ENCODE measurements at regions not wholly inside any gene's neighbourhood (a gene's known extent, or its start where the extent isn't known, plus 50 kb on each side); places are given as distances from the start of the nearest gene placed in this dataset.

GRCh38 chr13:47317356-47317755, 420.5 kb upstream of the HTR2A start:
- no peaks in the 10 kb centered on the region for H3K27me3 ChIP-seq
- intact Hi-C loops (cut with DNase I), result no loop called here
- WGBS, 2 donors, result 51 to 59% methylated on average over 3 of the region's 3 CpGs
- H3K4me3 ChIP-seq, result no peak overlapping the region
- no peaks in the 10 kb centered on the region for H3K9me3 ChIP-seq
- no peaks in the 10 kb centered on the region for H3K4me1 ChIP-seq
- H3K36me3 ChIP-seq, result no peaks in the 10 kb centered on the region
- DNase-seq, result no peak
- TF ChIP-seq CTCF (IDR thresholded peaks at IDR 0.05) (no peak), POLR2A (IDR thresholded peaks at IDR 0.05) (no peak)
- H3K27ac ChIP-seq, result no peak overlapping the region

- Histone ChIP-seq H3K9me3 (peaks cover 0 to 8% (median 0%) of the 10 kb centered on the region in 3 donors), H3K4me1 (no peaks in the 10 kb centered on the region), H3K36me3 (no peaks in the 10 kb centered on the region), H3K27ac (no peak overlapping the region), H3K27me3 (no peaks in the 10 kb centered on the region), H3K4me3 (no peak overlapping the region)
- TF ChIP-seq CTCF (IDR thresholded peaks at IDR 0.05), result no peak
- no peak for TF ChIP-seq POLR2A (IDR thresholded peaks at IDR 0.05)
- no peak for DNase-seq
- 71% methylated on average over 1 of the region's 1 CpG; no CpG with 5 or more reads in 1 of the 2 donors for WGBS, 2 donors
- intact Hi-C loops (cut with DNase I), result no loop called here
Observed at GRCh38 chr13:47310401-47310800, 413.5 kb upstream of the HTR2A start.

- DNase-seq, result no peak
- Histone ChIP-seq H3K36me3 (no peaks in the 10 kb centered on the region), H3K4me1 (no peaks in the 10 kb centered on the region), H3K9me3 (peaks cover 0 to 8% (median 0%) of the 10 kb centered on the region in 3 donors), H3K27me3 (no peaks in the 10 kb centered on the region), H3K27ac (no peak overlapping the region), H3K4me3 (no peak overlapping the region)
- intact Hi-C loops (cut with DNase I), result no loop called here
- no peak for TF ChIP-seq CTCF (IDR thresholded peaks at IDR 0.05)
- no peak for TF ChIP-seq POLR2A (IDR thresholded peaks at IDR 0.05)
Observed at GRCh38 chr13:47306991-47307390, 410.1 kb upstream of the HTR2A start.

GRCh38 chr13:47303626-47304025, 406.8 kb upstream of the HTR2A start:
- Histone ChIP-seq H3K4me3 (no peak overlapping the region), H3K36me3 (no peaks in the 10 kb centered on the region), H3K27ac (no peak overlapping the region), H3K9me3 (no peaks in the 10 kb centered on the region), H3K4me1 (no peaks in the 10 kb centered on the region), H3K27me3 (no peaks in the 10 kb centered on the region)
- DNase-seq, result no peak
- TF ChIP-seq CTCF (IDR thresholded peaks at IDR 0.05), result no peak
- no peak for TF ChIP-seq POLR2A (IDR thresholded peaks at IDR 0.05)
- intact Hi-C loops (cut with DNase I), result no loop called here

GRCh38 chr13:47299304-47299703, 402.5 kb upstream of the HTR2A start:
- H3K4me1 ChIP-seq, result no peaks in the 10 kb centered on the region

More at GRCh38 chr13:47299304-47299703, 402.5 kb upstream of the HTR2A start:
- DNase-seq, result no peak
- intact Hi-C loops (cut with DNase I), result no loop called here
- H3K4me3 ChIP-seq, result no peak overlapping the region
- no peaks in the 10 kb centered on the region for H3K9me3 ChIP-seq
- H3K27ac ChIP-seq, result no peak overlapping the region
- no peak for TF ChIP-seq CTCF (IDR thresholded peaks at IDR 0.05)
- TF ChIP-seq POLR2A (IDR thresholded peaks at IDR 0.05), result no peak
- no peaks in the 10 kb centered on the region for H3K27me3 ChIP-seq
- no peaks in the 10 kb centered on the region for H3K36me3 ChIP-seq
